Neutrophil (primary cell): ENCODE measurements at regions not wholly inside any gene's neighbourhood (a gene's known extent, or its start where the extent isn't known, plus 50 kb on each side); places are given as distances from the start of the nearest gene placed in this dataset.
"Not testable (repeated sequence)": the region's sequence is repeated elsewhere in the genome, so short reads cannot be mapped to it uniquely, and the experiment has no call there.

Experiments
- H3K27ac ChIP-seq: fragments of 200-600 bp; sonication (generic); 2 replicates; pipeline ENCODE4 v1.5.1; 2016; ENCODE audit warnings: mild to moderate bottlenecking, moderate library complexity
- H3K27me3 ChIP-seq: fragments of 200-600 bp; sonication (generic); 2 replicates; pipeline ENCODE4 v1.6.0; 2016; ENCODE audit warnings: mild to moderate bottlenecking
- H3K36me3 ChIP-seq: fragments of 200-600 bp; sonication (generic); 2 replicates; pipeline ENCODE4 v1.5.1; 2017
- H3K4me1 ChIP-seq, 2 experiments: fragments of 200-600 bp in 1 of 2; sonication (generic) in 1 of 2; 1 replicate in 1 of 2; 2 replicates in 1 of 2; pipeline versions ENCODE4 v1.5.1 to v1.6.1; 2013 to 2016; ENCODE audit warnings: low read depth in 1 of 2, low read length in 1 of 2, mild to moderate bottlenecking in 1 of 2, moderate library complexity in 1 of 2; ENCODE audit not compliant: control insufficient read depth in 1 of 2, insufficient read depth in 1 of 2
- H3K4me3 ChIP-seq, 2 experiments: fragments of 200-600 bp in 1 of 2; sonication (generic) in 1 of 2; 1 replicate in 1 of 2; 2 replicates in 1 of 2; pipeline ENCODE4 v1.5.1; 2013 to 2016; ENCODE audit warnings: low read depth in 1 of 2, low read length in 1 of 2, mild to moderate bottlenecking in 1 of 2, moderate library complexity in 1 of 2
- H3K9me3 ChIP-seq: fragments of 200-600 bp; sonication (generic); 2 replicates; pipeline ENCODE4 v1.5.1; 2016
- CTCF ChIP-seq: fragments of 200-600 bp; sonication (generic); IDR thresholded peaks from 2 replicates; pipeline ENCODE4 v1.5.1; 2016; ENCODE audit warnings: antibody characterized with exemption

DNA sequence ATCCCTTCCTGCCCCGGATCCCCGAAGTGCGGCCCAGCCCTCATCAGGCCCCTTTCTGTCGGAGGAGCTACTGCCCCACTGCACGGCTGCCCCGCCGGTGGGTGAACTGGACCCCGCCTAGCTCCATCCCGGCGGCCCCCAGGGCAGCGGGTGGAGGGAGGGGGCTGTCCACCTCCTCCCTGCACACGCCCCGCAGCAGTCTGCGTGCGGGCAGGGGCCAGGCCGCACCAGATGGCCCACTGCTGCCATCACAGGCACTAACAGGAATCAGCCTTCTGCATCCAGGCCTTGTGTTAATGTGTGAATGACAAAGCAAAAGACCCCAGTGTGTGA is 54.9 kb upstream of the UNC93A start:
- Histone ChIP-seq H3K4me1 (no peaks in the 10 kb centered on the region), H3K27me3 (peaks cover 46% of the 10 kb centered on the region), H3K36me3 (no peaks in the 10 kb centered on the region), H3K9me3 (no peaks in the 10 kb centered on the region), H3K4me3 (no peak overlapping the region), H3K27ac (no peak overlapping the region)
- TF ChIP-seq CTCF: no peak

DNA sequence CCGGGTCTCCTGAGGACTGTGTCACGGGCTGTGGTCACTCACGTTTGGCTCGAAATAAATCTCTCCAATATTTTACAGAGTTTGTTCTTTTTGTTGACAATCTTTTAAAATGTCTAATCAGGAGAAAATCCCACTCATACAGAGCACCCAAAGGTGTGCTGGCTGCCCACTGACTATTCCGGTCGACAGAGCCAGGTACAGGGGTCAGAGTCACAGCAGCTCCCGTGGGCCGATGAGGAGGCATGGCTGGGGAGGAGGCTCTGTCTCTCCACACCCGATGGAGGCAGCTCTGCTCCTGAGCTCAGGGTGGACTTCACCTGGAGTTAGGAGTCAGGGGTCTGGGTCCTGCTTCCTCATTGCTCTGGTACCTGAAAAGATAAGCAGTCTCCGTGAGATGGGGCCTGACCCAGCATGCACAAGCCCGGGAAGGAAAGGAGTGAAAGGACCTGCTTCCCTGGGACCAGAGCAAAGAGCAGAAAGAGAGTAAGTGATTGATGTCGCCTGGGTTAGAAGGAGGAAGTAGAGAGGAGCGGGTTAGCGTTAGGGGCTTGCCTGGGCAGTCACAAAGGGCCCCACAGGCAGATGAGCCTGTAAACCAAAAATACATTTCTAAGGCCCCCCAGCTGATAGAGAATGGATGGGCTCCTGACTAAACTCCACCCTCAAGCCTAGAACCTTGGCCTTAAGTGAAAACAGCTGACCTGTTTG is 53.5 kb upstream of the UNC93A start:
- Histone ChIP-seq H3K9me3 (no peaks in the 10 kb centered on the region), H3K4me3 (no peak overlapping the region), H3K36me3 (no peaks in the 10 kb centered on the region), H3K27me3 (peaks cover 38% of the 10 kb centered on the region), H3K4me1 (no peaks in the 10 kb centered on the region), H3K27ac (no peak overlapping the region)
- TF ChIP-seq CTCF: no peak

GRCh38 chr6:167238146-167238693 is 52.9 kb upstream of the UNC93A start:
- Histone ChIP-seq H3K4me3 (no peak overlapping the region), H3K4me1 (no peaks in the 10 kb centered on the region), H3K9me3 (no peaks in the 10 kb centered on the region), H3K27ac (no peak overlapping the region), H3K36me3 (no peaks in the 10 kb centered on the region), H3K27me3 (peaks cover 31% of the 10 kb centered on the region)
- no peak for TF ChIP-seq CTCF

- no peaks in the 10 kb centered on the region for H3K36me3 ChIP-seq
- H3K9me3 ChIP-seq: no peaks in the 10 kb centered on the region
- H3K4me1 ChIP-seq: no peaks in the 10 kb centered on the region
- H3K4me3 ChIP-seq: no peak overlapping the region
- TF ChIP-seq CTCF: no peak
- peaks cover 25% of the 10 kb centered on the region for H3K27me3 ChIP-seq
- H3K27ac ChIP-seq: no peak overlapping the region
Measured at GRCh38 chr6:167238694-167239467, 52.2 kb upstream of the UNC93A start.

DNA sequence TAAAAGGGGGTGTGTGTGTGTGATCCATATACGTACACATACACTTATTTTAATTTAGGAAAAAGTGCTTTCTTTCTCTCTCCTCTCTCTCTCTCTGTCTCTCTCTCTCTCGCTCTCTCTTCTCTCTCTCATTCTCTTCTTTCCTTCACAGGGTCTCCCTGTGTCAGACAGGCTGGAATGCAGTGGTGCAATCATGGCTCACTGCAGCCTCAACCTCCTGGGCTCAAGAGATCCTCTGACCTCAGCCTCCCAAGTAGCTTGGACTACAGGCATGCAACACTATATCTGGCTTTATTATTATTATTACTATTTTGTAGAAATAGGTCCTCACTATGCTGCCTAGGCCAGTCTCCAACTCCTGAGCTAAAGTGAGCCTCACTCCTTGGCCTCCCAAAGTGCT is 51.6 kb upstream of the UNC93A start:
- not testable (repeated sequence) for H3K9me3 ChIP-seq, H3K36me3 ChIP-seq, H3K4me3 ChIP-seq, H3K27ac ChIP-seq, H3K4me1 ChIP-seq
- peaks cover 19% of the 10 kb centered on the region for H3K27me3 ChIP-seq

GRCh38 chr6:167240034-167240541 is 51.0 kb upstream of the UNC93A start:
- Histone ChIP-seq H3K4me1 (no peaks in the 10 kb centered on the region), H3K27ac (no peak overlapping the region), H3K4me3 (no peak overlapping the region), H3K27me3 (peaks cover 16% of the 10 kb centered on the region), H3K36me3 (no peaks in the 10 kb centered on the region), H3K9me3 (no peaks in the 10 kb centered on the region)
- no peak for TF ChIP-seq CTCF
